Hepatocyte (in vitro differentiated cells): ENCODE measurements at regions not wholly inside any gene's neighbourhood (a gene's known extent, or its start where the extent isn't known, plus 50 kb on each side); places are given as distances from the start of the nearest gene placed in this dataset.

Experiments
- DNase-seq: peaks from one replicate; pipeline ENCODE4 v3.0.0-alpha.2; 2016; ENCODE audit warnings: low spot score
- H2AFZ ChIP-seq: fragments of 200-600 bp; sonication (generic); 2 replicates; pipeline ENCODE4 v1.6.0; 2016; ENCODE audit warnings: antibody characterized with exemption, mild to moderate bottlenecking
- H3K27ac ChIP-seq: fragments of 200-600 bp; sonication (generic); 2 replicates; pipeline ENCODE4 v1.5.1; 2016; ENCODE audit warnings: mild to moderate bottlenecking
- H3K27me3 ChIP-seq: fragments of 200-600 bp; sonication (generic); 2 replicates; pipeline ENCODE4 v1.6.1; 2016
- H3K36me3 ChIP-seq: fragments of 200-600 bp; sonication (generic); replicated peaks from 2 replicates; pipeline ENCODE4 v1.5.1; 2016; ENCODE audit warnings: low read depth; ENCODE audit not compliant: insufficient read depth
- H3K4me1 ChIP-seq: fragments of 200-600 bp; sonication (generic); 2 replicates; pipeline ENCODE4 v1.5.1; 2016; ENCODE audit warnings: mild to moderate bottlenecking, moderate library complexity; ENCODE audit not compliant: insufficient read depth
- H3K4me2 ChIP-seq: fragments of 200-600 bp; sonication (generic); 2 replicates; pipeline ENCODE4 v1.6.0; 2016
- H3K4me3 ChIP-seq: fragments of 200-600 bp; sonication (generic); 2 replicates; pipeline ENCODE4 v1.5.1; 2016; ENCODE audit warnings: mild to moderate bottlenecking
- H3K79me2 ChIP-seq: fragments of 200-600 bp; sonication (generic); 2 replicates; pipeline ENCODE4 v1.6.0; 2017; ENCODE audit warnings: mild to moderate bottlenecking
- H3K9me2 ChIP-seq: fragments of 200-600 bp; sonication (generic); replicated peaks from 2 replicates; pipeline ENCODE4 v1.6.0; 2017; ENCODE audit warnings: mild to moderate bottlenecking; ENCODE audit not compliant: insufficient read depth
- H3K9me3 ChIP-seq: fragments of 200-600 bp; sonication (generic); 2 replicates; pipeline ENCODE4 v1.5.1; 2016; ENCODE audit warnings: low read depth, mild to moderate bottlenecking
- H4K20me1 ChIP-seq: fragments of 200-600 bp; sonication (generic); 2 replicates; pipeline ENCODE4 v1.6.0; 2016; ENCODE audit warnings: mild to moderate bottlenecking; ENCODE audit not compliant: insufficient read depth, poor library complexity, severe bottlenecking
- EZH2 ChIP-seq: fragments of 200-600 bp; sonication (generic); IDR thresholded peaks from 2 replicates; pipeline ENCODE4 v1.6.1; 2016; ENCODE audit warnings: antibody characterized with exemption, mild to moderate bottlenecking, borderline replicate concordance
- EZH2phosphoT487 ChIP-seq: fragments of 200-600 bp; sonication (generic); IDR thresholded peaks from one replicate; pipeline ENCODE4 v1.6.1; 2018; ENCODE audit warnings: antibody characterized with exemption, mild to moderate bottlenecking, low read depth, moderate library complexity; ENCODE audit not compliant: unreplicated experiment, severe bottlenecking
- WGBS: methylation state at CpG from one replicate; pipeline ENCODE4 v1.1.6; 2016; ENCODE audit warnings: low lambda C conversion rate; ENCODE audit errors: missing lambda C conversion rate; 5-methylcytosine and 5-hydroxymethylcytosine counted together
- TF ChIP-seq, protein P1 (sequence below): fragments of 200-600 bp; sonication (generic); IDR thresholded peaks from 2 replicates; pipeline ENCODE4 v1.5.1; 2016; ENCODE audit warnings: antibody characterized with exemption, mild to moderate bottlenecking; ENCODE audit not compliant: poor library complexity

GRCh38 chr20:7437311-7437710 is 502.9 kb downstream of the HAO1 start:
- TF ChIP-seq EZH2phosphoT487 = no peak
- TF ChIP-seq, protein P1, sequence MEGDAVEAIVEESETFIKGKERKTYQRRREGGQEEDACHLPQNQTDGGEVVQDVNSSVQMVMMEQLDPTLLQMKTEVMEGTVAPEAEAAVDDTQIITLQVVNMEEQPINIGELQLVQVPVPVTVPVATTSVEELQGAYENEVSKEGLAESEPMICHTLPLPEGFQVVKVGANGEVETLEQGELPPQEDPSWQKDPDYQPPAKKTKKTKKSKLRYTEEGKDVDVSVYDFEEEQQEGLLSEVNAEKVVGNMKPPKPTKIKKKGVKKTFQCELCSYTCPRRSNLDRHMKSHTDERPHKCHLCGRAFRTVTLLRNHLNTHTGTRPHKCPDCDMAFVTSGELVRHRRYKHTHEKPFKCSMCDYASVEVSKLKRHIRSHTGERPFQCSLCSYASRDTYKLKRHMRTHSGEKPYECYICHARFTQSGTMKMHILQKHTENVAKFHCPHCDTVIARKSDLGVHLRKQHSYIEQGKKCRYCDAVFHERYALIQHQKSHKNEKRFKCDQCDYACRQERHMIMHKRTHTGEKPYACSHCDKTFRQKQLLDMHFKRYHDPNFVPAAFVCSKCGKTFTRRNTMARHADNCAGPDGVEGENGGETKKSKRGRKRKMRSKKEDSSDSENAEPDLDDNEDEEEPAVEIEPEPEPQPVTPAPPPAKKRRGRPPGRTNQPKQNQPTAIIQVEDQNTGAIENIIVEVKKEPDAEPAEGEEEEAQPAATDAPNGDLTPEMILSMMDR = no peak
- TF ChIP-seq EZH2 = no peak
- no peaks in the 10 kb centered on the region for H3K27me3 ChIP-seq
- H3K4me1 ChIP-seq = no peaks in the 10 kb centered on the region
- DNase-seq = no peak
- H3K27ac ChIP-seq = no peak overlapping the region
- H3K4me3 ChIP-seq = no peak overlapping the region
- WGBS = 100% methylated on average over 3 of the region's 3 CpGs
- no peak overlapping the region for H2AFZ ChIP-seq
- no peaks in the 10 kb centered on the region for H3K9me3 ChIP-seq
- no peaks in the 10 kb centered on the region for H3K36me3 ChIP-seq
- no peaks in the 10 kb centered on the region for H3K79me2 ChIP-seq
- no peaks in the 10 kb centered on the region for H4K20me1 ChIP-seq
- H3K4me2 ChIP-seq = no peak overlapping the region
- H3K9me2 ChIP-seq = no peaks in the 10 kb centered on the region

- TF ChIP-seq, protein P1 = no peak
- TF ChIP-seq EZH2 = no peak
- TF ChIP-seq EZH2phosphoT487 = no peak
- H3K4me1 ChIP-seq = no peaks in the 10 kb centered on the region
- H3K9me3 ChIP-seq = no peaks in the 10 kb centered on the region
- DNase-seq = no peak
- no peaks in the 10 kb centered on the region for H3K79me2 ChIP-seq
- no peak overlapping the region for H3K27ac ChIP-seq
- H3K27me3 ChIP-seq = no peaks in the 10 kb centered on the region
- H3K4me2 ChIP-seq = no peak overlapping the region
- no peak overlapping the region for H2AFZ ChIP-seq
- no peaks in the 10 kb centered on the region for H4K20me1 ChIP-seq
- H3K9me2 ChIP-seq = no peaks in the 10 kb centered on the region
- H3K36me3 ChIP-seq = no peaks in the 10 kb centered on the region
- 81% methylated on average over 1 of the region's 1 CpG for WGBS
- H3K4me3 ChIP-seq = no peak overlapping the region
These were observed 491.0 kb downstream of the HAO1 start for GRCh38 chr20:7449269-7449668.

DNA sequence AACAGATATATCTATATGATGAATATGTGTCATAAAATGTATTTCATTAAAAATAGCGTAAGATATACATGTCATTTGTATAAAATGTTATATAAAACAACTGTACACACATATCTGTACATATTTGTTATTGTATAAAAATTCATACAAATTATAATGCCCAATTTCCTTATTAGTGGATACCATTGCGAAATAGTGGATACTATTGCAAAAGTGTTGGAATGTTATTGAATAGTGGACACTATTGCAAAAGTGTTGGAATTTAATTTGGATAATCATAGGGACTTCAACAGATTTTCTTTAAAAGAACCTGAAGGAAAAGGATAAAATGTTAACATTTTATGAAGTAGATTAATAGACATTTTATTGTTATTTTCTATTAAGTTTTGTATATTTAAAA is 487.4 kb downstream of the HAO1 start:
- Histone ChIP-seq H4K20me1 (no peaks in the 10 kb centered on the region), H3K4me2 (no peak overlapping the region), H3K9me2 (no peaks in the 10 kb centered on the region), H3K4me1 (no peaks in the 10 kb centered on the region), H2AFZ (no peak overlapping the region), H3K4me3 (no peak overlapping the region), H3K27ac (no peak overlapping the region), H3K36me3 (no peaks in the 10 kb centered on the region), H3K27me3 (no peaks in the 10 kb centered on the region), H3K9me3 (no peaks in the 10 kb centered on the region), H3K79me2 (no peaks in the 10 kb centered on the region)
- no peak for DNase-seq
- TF ChIP-seq EZH2phosphoT487 = no peak
- TF ChIP-seq EZH2 = no peak
- TF ChIP-seq, protein P1 = no peak
- 93% methylated on average over 2 of the region's 2 CpGs for WGBS

GRCh38 chr20:7454047-7454446 is 486.2 kb downstream of the HAO1 start:
- WGBS = 94% methylated on average over 2 of the region's 2 CpGs
- Histone ChIP-seq H2AFZ (no peak overlapping the region), H3K27me3 (no peaks in the 10 kb centered on the region), H3K9me3 (no peaks in the 10 kb centered on the region), H3K36me3 (no peaks in the 10 kb centered on the region), H3K27ac (no peak overlapping the region), H3K79me2 (no peaks in the 10 kb centered on the region), H3K4me1 (no peaks in the 10 kb centered on the region), H3K4me3 (no peak overlapping the region), H4K20me1 (no peaks in the 10 kb centered on the region), H3K4me2 (no peak overlapping the region), H3K9me2 (no peaks in the 10 kb centered on the region)
- DNase-seq = no peak
- no peak for TF ChIP-seq EZH2
- no peak for TF ChIP-seq EZH2phosphoT487
- TF ChIP-seq, protein P1 = no peak
